ENCODE measurements at regions not wholly inside any gene's neighbourhood (a gene's known extent, or its start where the extent isn't known, plus 50 kb on each side); places are given as distances from the start of the nearest gene placed in this dataset.
A peak's percentile ranks its signal among the peaks of the same experiment; 100 is the strongest.

DNA sequence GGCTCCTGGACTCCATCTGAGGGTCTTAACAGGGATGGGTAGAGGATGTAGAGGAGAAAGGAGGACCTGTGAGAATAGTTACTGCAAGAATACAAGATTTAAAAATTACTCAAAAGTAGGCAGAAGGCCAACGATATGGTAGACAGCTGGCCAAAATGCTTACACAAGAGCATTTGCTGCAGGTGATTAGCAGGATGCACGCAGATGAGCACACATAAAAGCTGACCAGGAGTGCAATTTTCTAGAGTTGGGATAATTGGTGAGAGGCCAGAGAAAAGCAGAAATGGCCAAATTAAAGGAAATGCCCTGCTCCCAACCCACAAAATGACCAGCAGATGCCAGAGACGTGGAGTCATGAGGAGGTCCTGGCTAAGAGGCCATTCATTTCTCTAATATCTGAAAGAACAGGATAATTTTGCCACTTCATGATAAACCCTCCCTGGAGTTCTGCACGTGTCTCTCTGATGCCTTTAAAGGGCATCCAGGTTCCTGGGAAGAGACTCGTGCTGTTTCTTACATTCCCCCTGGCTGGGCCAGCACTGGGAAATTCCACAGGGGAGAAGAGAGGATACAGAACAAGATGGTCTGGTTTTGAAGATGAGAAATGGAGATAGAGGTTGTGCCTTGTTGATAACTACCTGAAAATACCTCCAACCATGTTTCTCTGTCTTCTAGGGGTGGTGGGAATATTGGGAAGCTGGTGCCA is 62.3 kb upstream of the KCNA3 start (continued):
- TF ChIP-seq, protein P1, sequence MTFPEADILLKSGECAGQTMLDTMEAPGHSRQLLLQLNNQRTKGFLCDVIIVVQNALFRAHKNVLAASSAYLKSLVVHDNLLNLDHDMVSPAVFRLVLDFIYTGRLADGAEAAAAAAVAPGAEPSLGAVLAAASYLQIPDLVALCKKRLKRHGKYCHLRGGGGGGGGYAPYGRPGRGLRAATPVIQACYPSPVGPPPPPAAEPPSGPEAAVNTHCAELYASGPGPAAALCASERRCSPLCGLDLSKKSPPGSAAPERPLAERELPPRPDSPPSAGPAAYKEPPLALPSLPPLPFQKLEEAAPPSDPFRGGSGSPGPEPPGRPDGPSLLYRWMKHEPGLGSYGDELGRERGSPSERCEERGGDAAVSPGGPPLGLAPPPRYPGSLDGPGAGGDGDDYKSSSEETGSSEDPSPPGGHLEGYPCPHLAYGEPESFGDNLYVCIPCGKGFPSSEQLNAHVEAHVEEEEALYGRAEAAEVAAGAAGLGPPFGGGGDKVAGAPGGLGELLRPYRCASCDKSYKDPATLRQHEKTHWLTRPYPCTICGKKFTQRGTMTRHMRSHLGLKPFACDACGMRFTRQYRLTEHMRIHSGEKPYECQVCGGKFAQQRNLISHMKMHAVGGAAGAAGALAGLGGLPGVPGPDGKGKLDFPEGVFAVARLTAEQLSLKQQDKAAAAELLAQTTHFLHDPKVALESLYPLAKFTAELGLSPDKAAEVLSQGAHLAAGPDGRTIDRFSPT (tag by site-specific recombination; IDR thresholded peaks at IDR 0.05), result no peak
- TF ChIP-seq ZNF701 (tag by site-specific recombination; IDR thresholded peaks at IDR 0.05), result no peak

DNA sequence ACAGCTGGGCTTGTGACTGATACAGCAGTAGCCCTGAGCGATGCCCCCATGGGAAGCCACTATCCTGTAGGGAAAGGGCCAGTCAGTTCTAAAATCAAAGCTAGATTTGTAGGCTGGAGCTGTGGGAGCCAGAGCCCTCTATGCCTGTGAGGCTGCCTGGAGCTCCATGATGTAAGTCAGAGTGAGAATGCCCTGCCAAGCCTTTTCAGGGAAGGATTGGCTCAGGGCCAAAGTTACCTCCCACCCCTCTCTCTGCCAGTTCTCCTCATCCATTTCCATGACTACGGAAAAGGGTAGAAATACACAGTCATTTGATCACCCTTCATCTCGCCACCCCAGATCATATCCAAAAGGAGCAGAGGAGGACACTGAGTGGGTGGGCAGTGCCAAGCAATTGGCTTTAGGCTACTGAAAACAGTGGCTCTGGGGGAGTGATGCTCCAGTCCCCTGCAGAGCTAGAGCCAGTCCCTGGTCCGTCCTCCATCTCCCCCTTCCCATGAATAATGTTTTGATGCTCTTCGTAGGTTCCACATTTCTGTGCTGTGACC is 59.5 kb upstream of the KCNA3 start:
- CTCF ChIA-PET, result interaction anchor here (0.7 to 2.0 kb wide), 3 partner anchors 31 to 177 kb away, joined by 3 to 7 read pairs (median 3); no protein-coding TSS in a partner anchor

More for the DNA sequence above, 59.5 kb upstream of the KCNA3 start:
- H3K36me3 ChIP-seq (ENCODE audit: control insufficient read depth in 2 of 2, insufficient read depth in 1 of 2, low read length in 2 of 2), result no peaks in the 10 kb centered on the region
- H3K4me3 ChIP-seq (ENCODE audit: low read depth, low read length), result no peak overlapping the region
- POLR2A ChIA-PET, result no interaction called here
- H3K27ac ChIP-seq (ENCODE audit: extremely low read depth, low read depth, low read length), result no peak overlapping the region
- no peak for TF ChIP-seq ZNF560 (tag by site-specific recombination; IDR thresholded peaks at IDR 0.05; ENCODE audit: borderline replicate concordance)
- TF ChIP-seq ZNF146 (tag by site-specific recombination; IDR thresholded peaks at IDR 0.05), result no peak
- TF ChIP-seq ZIC2 (tag by site-specific recombination; IDR thresholded peaks at IDR 0.05), result 0 out of 2 replicates have a peak, but pooled peaks have one; percentile 19
- no peak for TF ChIP-seq REST (tag by site-specific recombination; IDR thresholded peaks at IDR 0.05)
- TF ChIP-seq ZNF76 (tag by site-specific recombination; IDR thresholded peaks at IDR 0.05; ENCODE audit: borderline replicate concordance, low read depth), result no peak
- TF ChIP-seq KLF9 (tag by site-specific recombination; IDR thresholded peaks at IDR 0.05; ENCODE audit: low read depth), result no peak
- TF ChIP-seq ZNF707 (tag by site-specific recombination; IDR thresholded peaks at IDR 0.05), result no peak
- no peak for TF ChIP-seq IKZF3 (tag by site-specific recombination; IDR thresholded peaks at IDR 0.05)
- TF ChIP-seq ZNF544 (tag by site-specific recombination; IDR thresholded peaks at IDR 0.05), result no peak
- no peak for TF ChIP-seq ZNF747 (tag by site-specific recombination; IDR thresholded peaks at IDR 0.05)
- TF ChIP-seq ZFP41 (tag by site-specific recombination; IDR thresholded peaks at IDR 0.05; ENCODE audit: borderline replicate concordance), result no peak
- peak; percentile 70; the same call in 1 of the 2 replicates for TF ChIP-seq EGR2 (tag by site-specific recombination; IDR thresholded peaks at IDR 0.05; ENCODE audit: low read depth)
- no peak for TF ChIP-seq ZNF776 (tag by site-specific recombination; IDR thresholded peaks at IDR 0.05; ENCODE audit: borderline replicate concordance)
- peak; percentile 87 for TF ChIP-seq ZFHX2 (tag by site-specific recombination; conservative IDR thresholded peaks at IDR 0.05)
- no peak for TF ChIP-seq ZNF169 (tag by site-specific recombination; IDR thresholded peaks at IDR 0.05)
- TF ChIP-seq, protein P2, sequence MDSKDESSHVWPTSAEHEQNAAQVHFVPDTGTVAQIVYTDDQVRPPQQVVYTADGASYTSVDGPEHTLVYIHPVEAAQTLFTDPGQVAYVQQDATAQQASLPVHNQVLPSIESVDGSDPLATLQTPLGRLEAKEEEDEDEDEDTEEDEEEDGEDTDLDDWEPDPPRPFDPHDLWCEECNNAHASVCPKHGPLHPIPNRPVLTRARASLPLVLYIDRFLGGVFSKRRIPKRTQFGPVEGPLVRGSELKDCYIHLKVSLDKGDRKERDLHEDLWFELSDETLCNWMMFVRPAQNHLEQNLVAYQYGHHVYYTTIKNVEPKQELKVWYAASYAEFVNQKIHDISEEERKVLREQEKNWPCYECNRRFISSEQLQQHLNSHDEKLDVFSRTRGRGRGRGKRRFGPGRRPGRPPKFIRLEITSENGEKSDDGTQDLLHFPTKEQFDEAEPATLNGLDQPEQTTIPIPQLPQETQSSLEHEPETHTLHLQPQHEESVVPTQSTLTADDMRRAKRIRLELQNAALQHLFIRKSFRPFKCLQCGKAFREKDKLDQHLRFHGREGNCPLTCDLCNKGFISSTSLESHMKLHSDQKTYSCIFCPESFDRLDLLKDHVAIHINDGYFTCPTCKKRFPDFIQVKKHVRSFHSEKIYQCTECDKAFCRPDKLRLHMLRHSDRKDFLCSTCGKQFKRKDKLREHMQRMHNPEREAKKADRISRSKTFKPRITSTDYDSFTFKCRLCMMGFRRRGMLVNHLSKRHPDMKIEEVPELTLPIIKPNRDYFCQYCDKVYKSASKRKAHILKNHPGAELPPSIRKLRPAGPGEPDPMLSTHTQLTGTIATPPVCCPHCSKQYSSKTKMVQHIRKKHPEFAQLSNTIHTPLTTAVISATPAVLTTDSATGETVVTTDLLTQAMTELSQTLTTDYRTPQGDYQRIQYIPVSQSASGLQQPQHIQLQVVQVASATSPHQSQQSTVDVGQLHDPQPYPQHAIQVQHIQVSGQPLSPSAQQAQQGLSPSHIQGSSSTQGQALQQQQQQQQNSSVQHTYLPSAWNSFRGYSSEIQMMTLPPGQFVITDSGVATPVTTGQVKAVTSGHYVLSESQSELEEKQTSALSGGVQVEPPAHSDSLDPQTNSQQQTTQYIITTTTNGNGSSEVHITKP (tag by site-specific recombination; IDR thresholded peaks at IDR 0.05), result peak; percentile 60; the same call in 1 of the 2 replicates
- no peak for TF ChIP-seq ZNF157 (tag by site-specific recombination; IDR thresholded peaks at IDR 0.05)
- H3K9me3 ChIP-seq (ENCODE audit: control insufficient read depth, insufficient read depth, low read depth, low read length), result no peaks in the 10 kb centered on the region
- no peaks in the 10 kb centered on the region for H3K4me1 ChIP-seq (ENCODE audit: control insufficient read depth, insufficient read depth, low read length)

Measured in HEK293 (cell line).